SJCRH30 (cell line): ENCODE measurements at regions not wholly inside any gene's neighbourhood (a gene's known extent, or its start where the extent isn't known, plus 50 kb on each side); places are given as distances from the start of the nearest gene placed in this dataset.
"Not testable (repeated sequence)": the region's sequence is repeated elsewhere in the genome, so short reads cannot be mapped to it uniquely, and the experiment has no call there.

Experiments
- DNase-seq, 2 experiments: peaks; one replicate each; pipeline ENCODE4 v3.0.0-alpha.2; 2015 to 2020
- H3K27ac ChIP-seq: fragments of 250-450 bp; sonication (Bioruptor Pico); 2 replicates; pipeline ENCODE4 v1.5.1; 2020; ENCODE audit warnings: mild to moderate bottlenecking, moderate library complexity
- H3K27me3 ChIP-seq: fragments of 250-450 bp; sonication (Bioruptor Pico); 2 replicates; pipeline ENCODE4 v1.5.1; 2020; ENCODE audit warnings: mild to moderate bottlenecking, moderate library complexity
- H3K36me3 ChIP-seq: fragments of 250-450 bp; sonication (Bioruptor Pico); 2 replicates; pipeline ENCODE4 v1.5.1; 2020; ENCODE audit warnings: mild to moderate bottlenecking, moderate library complexity
- H3K4me1 ChIP-seq: fragments of 250-450 bp; sonication (Bioruptor Pico); 2 replicates; pipeline ENCODE4 v1.5.1; 2020; ENCODE audit warnings: mild to moderate bottlenecking, moderate library complexity
- H3K4me3 ChIP-seq: fragments of 250-450 bp; sonication (Bioruptor Pico); 2 replicates; pipeline ENCODE4 v1.5.1; 2020; ENCODE audit warnings: mild to moderate bottlenecking, moderate library complexity
- H3K9me3 ChIP-seq: fragments of 250-450 bp; sonication (Bioruptor Pico); replicated peaks from 2 replicates; pipeline ENCODE4 v1.5.1; 2020; ENCODE audit warnings: mild to moderate bottlenecking, moderate library complexity

DNA sequence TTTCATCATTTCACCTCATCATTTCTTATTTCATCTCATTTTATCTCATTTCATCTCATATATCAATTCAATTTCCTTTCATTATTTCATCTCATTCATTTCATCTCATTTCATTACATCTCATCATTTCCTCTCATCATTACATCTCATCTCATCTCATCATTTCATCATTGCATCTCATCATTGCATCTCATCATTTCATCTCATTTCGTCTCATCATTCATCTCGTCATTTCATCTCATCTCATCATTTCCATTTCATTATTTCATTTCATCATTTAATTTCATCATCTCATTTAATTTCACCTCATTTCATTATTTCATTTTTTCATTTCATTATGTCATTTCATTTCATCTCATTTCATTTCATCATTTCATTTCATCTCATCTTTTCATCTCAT, 168.5 kb upstream of the FAM72C start:
- H3K27me3 ChIP-seq, H3K4me1 ChIP-seq, H3K9me3 ChIP-seq, H3K4me3 ChIP-seq, DNase-seq, H3K36me3 ChIP-seq, H3K27ac ChIP-seq: not testable (repeated sequence)

- H3K4me1 ChIP-seq, H3K27ac ChIP-seq, H3K4me3 ChIP-seq, H3K27me3 ChIP-seq, H3K9me3 ChIP-seq, H3K36me3 ChIP-seq: not testable (repeated sequence)
- DNase-seq = peak in 1 of 2 experiments; percentile 0
These were observed 133.2 kb upstream of the FAM72C start for GRCh38 chr1:144105006-144105405.

DNA sequence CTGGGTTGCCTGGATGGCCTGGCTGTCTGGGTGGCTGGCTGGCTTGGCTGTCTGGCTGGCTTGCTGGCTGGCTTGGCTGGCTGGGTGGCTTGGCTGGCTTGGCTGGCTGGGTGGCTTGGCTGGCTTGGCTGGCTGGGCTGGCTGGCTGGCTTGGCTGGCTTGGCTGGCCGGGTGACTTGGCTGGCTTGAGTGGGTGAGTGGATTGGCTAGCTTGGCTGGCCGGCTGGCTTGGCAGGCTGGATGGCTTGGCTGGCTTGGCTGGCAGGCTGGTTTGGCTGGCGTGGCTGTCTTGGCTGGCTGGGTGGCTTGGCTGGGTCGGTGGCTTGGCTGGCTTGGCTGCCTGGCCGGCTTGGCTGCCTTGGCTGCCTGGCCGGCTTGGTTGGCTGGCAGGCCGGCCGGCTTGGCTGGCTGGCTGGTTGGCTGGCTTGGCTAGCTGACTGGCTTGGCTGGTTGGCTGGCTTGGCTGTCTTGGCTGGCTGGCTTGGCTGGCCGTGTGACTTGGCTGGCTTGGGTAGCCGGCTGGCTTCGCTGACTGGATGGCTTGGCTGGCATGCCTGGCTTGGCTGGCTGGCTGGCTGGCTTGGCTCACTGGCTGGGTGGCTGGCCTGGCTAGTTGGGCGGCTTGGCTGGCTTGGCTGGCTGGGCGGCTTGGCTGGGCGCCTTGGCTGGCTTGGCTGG, 132.4 kb upstream of the FAM72C start:
- H3K4me3 ChIP-seq, H3K27ac ChIP-seq, H3K4me1 ChIP-seq, H3K27me3 ChIP-seq, H3K36me3 ChIP-seq, H3K9me3 ChIP-seq: not testable (repeated sequence)
- peak in 1 of 2 experiments; percentile 36 for DNase-seq

DNA sequence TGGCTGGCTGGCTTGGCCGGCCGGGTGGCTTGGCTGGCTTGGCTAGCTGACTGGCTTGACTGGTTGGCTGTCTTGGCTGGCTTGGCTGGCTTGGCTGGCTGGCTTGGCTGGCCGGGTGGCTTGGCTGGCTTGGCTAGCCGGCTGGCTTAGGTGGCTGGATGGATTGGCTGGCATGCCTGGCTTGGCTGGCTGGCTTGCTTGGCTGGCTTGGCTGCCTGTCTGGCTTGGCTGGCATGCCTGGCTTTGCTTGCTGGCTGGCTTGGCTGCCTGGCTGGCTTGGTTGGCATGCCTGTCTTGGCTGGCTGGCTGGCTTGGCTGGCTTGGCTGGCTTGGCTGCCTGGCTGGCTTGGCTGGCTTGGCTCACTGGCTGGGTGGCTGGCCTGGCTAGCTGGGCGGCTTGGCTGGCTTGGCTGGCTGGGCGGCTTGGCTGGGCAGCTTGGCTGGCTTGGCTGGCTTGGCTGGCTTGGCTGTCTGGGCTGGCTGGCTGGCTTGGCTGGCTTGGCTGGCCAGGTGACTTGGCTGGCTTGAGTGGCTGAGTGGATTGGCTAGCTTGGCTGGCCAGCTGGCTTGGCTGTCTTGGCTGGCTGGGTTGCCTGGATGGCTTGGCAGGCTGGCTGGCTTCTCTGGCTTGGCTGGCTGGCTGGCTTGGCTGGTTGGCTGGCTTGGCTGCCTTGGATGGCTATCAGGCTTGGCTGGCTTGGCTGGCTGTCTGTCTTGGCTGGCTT, 131.5 kb upstream of the FAM72C start:
- not testable (repeated sequence) for H3K9me3 ChIP-seq, H3K27me3 ChIP-seq, H3K4me1 ChIP-seq, H3K27ac ChIP-seq, H3K4me3 ChIP-seq, H3K36me3 ChIP-seq
- peak in 1 of 2 experiments; percentile 30 for DNase-seq

GRCh38 chr1:144102046-144102745, 130.4 kb upstream of the FAM72C start:
- H3K9me3 ChIP-seq, H3K4me3 ChIP-seq, H3K4me1 ChIP-seq, H3K27me3 ChIP-seq, H3K36me3 ChIP-seq, H3K27ac ChIP-seq: not testable (repeated sequence)
- peak; percentile 0 to 13 for DNase-seq

DNA sequence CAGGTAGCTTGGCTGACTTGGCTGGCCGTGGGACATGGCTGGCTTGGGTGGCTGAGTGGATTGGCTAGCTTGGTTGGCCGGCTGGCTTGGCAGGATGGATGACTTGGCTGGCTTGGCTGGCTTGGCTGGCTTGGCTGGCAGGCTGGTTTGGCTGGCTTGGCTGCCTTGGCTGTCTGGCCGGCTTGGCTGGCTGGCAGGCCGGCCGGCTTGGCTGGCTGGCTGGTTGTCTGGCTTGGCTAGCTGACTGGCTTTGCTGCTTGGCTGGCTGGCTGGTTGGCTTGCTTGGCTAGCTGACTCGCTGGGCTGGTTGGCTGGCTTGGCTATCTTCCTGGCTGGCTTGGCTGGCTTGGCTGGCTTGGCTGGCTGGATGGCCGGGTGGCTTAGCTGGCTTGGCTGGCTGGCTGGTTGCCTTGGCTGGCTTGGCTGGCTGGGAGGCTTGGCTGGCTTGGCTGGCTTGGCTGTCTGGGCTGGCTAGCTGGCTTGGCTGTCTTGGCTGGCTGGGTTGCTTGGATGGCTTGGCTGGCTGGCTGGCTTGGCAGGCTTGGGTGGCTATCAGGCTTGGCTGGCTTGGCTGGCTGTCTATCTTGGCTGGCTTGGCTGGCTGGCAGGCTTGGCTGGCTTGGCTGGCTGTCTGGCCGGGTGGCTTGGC, 129.7 kb upstream of the FAM72C start:
- Histone ChIP-seq H3K27ac (no peak overlapping the region), H3K27me3 (no peaks in the 10 kb centered on the region), H3K4me1 (no peaks in the 10 kb centered on the region), H3K36me3 (no peaks in the 10 kb centered on the region), H3K9me3 (no peaks in the 10 kb centered on the region), H3K4me3 (no peak overlapping the region)
- peak in 1 of 2 experiments; percentile 1 for DNase-seq

GRCh38 chr1:144077167-144077841, 105.5 kb upstream of the FAM72C start:
- H3K27me3 ChIP-seq, H3K4me1 ChIP-seq, H3K27ac ChIP-seq, DNase-seq, H3K9me3 ChIP-seq, H3K36me3 ChIP-seq, H3K4me3 ChIP-seq: not testable (repeated sequence)

- not testable (repeated sequence) for H3K36me3 ChIP-seq, H3K9me3 ChIP-seq, H3K27ac ChIP-seq, H3K4me3 ChIP-seq, DNase-seq, H3K4me1 ChIP-seq, H3K27me3 ChIP-seq
These were observed 104.9 kb upstream of the FAM72C start for GRCh38 chr1:144076646-144077045.

GRCh38 chr1:144070394-144071053, 98.7 kb upstream of the FAM72C start:
- not testable (repeated sequence) for H3K4me1 ChIP-seq, H3K36me3 ChIP-seq, H3K27ac ChIP-seq, H3K27me3 ChIP-seq, H3K4me3 ChIP-seq, H3K9me3 ChIP-seq, DNase-seq

GRCh38 chr1:144067042-144067441, 95.3 kb upstream of the FAM72C start:
- H3K4me3 ChIP-seq, H3K4me1 ChIP-seq, DNase-seq, H3K27me3 ChIP-seq, H3K9me3 ChIP-seq, H3K36me3 ChIP-seq, H3K27ac ChIP-seq: not testable (repeated sequence)

GRCh38 chr1:144066071-144066813, 94.5 kb upstream of the FAM72C start:
- not testable (repeated sequence) for H3K4me1 ChIP-seq, H3K27ac ChIP-seq, H3K9me3 ChIP-seq, H3K27me3 ChIP-seq, DNase-seq, H3K36me3 ChIP-seq, H3K4me3 ChIP-seq

GRCh38 chr1:144065299-144066060, 93.7 kb upstream of the FAM72C start:
- DNase-seq, H3K36me3 ChIP-seq, H3K4me1 ChIP-seq, H3K4me3 ChIP-seq, H3K27ac ChIP-seq, H3K27me3 ChIP-seq, H3K9me3 ChIP-seq: not testable (repeated sequence)

- not testable (repeated sequence) for H3K4me1 ChIP-seq, H3K4me3 ChIP-seq, H3K9me3 ChIP-seq, DNase-seq, H3K27ac ChIP-seq, H3K27me3 ChIP-seq, H3K36me3 ChIP-seq
These were observed 77.6 kb upstream of the FAM72C start for GRCh38 chr1:144049365-144049764.
